HCT116 (cell line): ENCODE measurements at regions not wholly inside any gene's neighbourhood (a gene's known extent, or its start where the extent isn't known, plus 50 kb on each side); places are given as distances from the start of the nearest gene placed in this dataset.

Source experiments
- ATAC-seq: fragments of 200-7000 bp; cut with Tn5 transposase; 2 replicates; pipeline ENCODE4 v1.9.1; 2020; ENCODE audit warnings: mild to moderate bottlenecking, moderate library complexity
- BruUV-seq: library from RNA; stranded (reverse); fragments of 400-500 nt; replicated peaks from 2 replicates; lab custom pipeline; 2021; lab: Mats Ljungman, UMichigan
- CTCF ChIA-PET: fragments of 300-600 bp; sonication (Branson Sonifier 250); formaldehyde crosslinking; loops from one replicate; lab custom pipeline; 2021; ENCODE audit warnings: antibody characterized with exemption; lab: Charles Lee
- POLR2A ChIA-PET: fragments of 300-600, 350-600 bp; sonication (Branson Sonifier 250); formaldehyde crosslinking; loops from one replicate; lab custom pipeline; 2021; ENCODE audit warnings: antibody characterized with exemption; lab: Charles Lee
- RAD21 ChIA-PET, 2 experiments: fragments of 300-600 bp; sonication (Branson Sonifier 250); formaldehyde crosslinking; loops; one replicate each; lab custom pipeline; 2023; ENCODE audit warnings: low total read pairs in 2 of 2; ENCODE audit not compliant: uncharacterized antibody in 2 of 2, unreplicated experiment in 2 of 2, low non-redundant PET in 1 of 2; lab: Charles Lee
- DNase-seq: peaks from one replicate; pipeline ENCODE4 v3.0.0-alpha.2; 2010; ENCODE audit warnings: low read depth, low spot score
- H2AFZ ChIP-seq: fragments of 200-600 bp; shearing (Covaris generic), sonication (generic); 2 replicates; pipeline ENCODE4 v1.6.1; 2017; ENCODE audit warnings: low read depth, mixed run types, mixed read lengths, antibody characterized with exemption, low read length; ENCODE audit not compliant: poor library complexity, severe bottlenecking
- H3K27ac ChIP-seq: 2 replicates; pipeline ENCODE4 v1.5.1; 2012; ENCODE audit warnings: low read depth, low read length
- H3K27me3 ChIP-seq: fragments of 200-600 bp; sonication (generic); 2 replicates; pipeline ENCODE4 v1.6.1; 2016; ENCODE audit warnings: mixed run types, low read length, mixed read lengths; ENCODE audit not compliant: insufficient read depth
- H3K36me3 ChIP-seq, 2 experiments: fragments of 200-500 bp in 1 of 2; fragments of 200-600 bp in 1 of 2; sonication (Bioruptor generic) in 1 of 2; sonication (generic) in 1 of 2; 2 replicates each; pipeline versions ENCODE4 v1.5.1 to v1.6.1; 2014 to 2016; ENCODE audit warnings: low read length in 2 of 2, inconsistent platforms in 1 of 2, mixed read lengths in 1 of 2, mixed run types in 1 of 2; ENCODE audit not compliant: insufficient read depth in 2 of 2, control insufficient read depth in 1 of 2
- H3K4me1 ChIP-seq, 2 experiments: fragments of 200-600 bp in 1 of 2; sonication (generic) in 1 of 2; 2 replicates each; pipeline versions ENCODE4 v1.5.1 to v1.6.1; 2012 to 2017; ENCODE audit warnings: low read length in 2 of 2, inconsistent platforms in 1 of 2, mild to moderate bottlenecking in 1 of 2, mixed read lengths in 1 of 2, mixed run types in 1 of 2, moderate library complexity in 1 of 2; ENCODE audit not compliant: insufficient read depth in 2 of 2, control insufficient read depth in 1 of 2
- H3K4me2 ChIP-seq: fragments of 200-600 bp; sonication (generic); 2 replicates; pipeline ENCODE4 v1.6.1; 2017; ENCODE audit warnings: mixed run types, low read length, mixed read lengths
- H3K4me3 ChIP-seq, 2 experiments: fragments of 200-600 bp in 1 of 2; sonication (generic) in 1 of 2; replicated peaks in 1 of 2; 2 replicates each; pipeline ENCODE4 v1.5.1; 2011 to 2016; ENCODE audit warnings: low read length in 2 of 2, control low read depth in 1 of 2, low read depth in 1 of 2, mild to moderate bottlenecking in 1 of 2, mixed read lengths in 1 of 2, mixed run types in 1 of 2
- H3K79me2 ChIP-seq: fragments of 200-600 bp; sonication (generic); 2 replicates; pipeline ENCODE4 v1.6.1; 2017; ENCODE audit warnings: mild to moderate bottlenecking, mixed run types, low read length, moderate library complexity, mixed read lengths; ENCODE audit not compliant: insufficient read depth
- H3K9ac ChIP-seq: fragments of 200-600 bp; sonication (generic); 2 replicates; pipeline ENCODE4 v1.6.1; 2016; ENCODE audit warnings: low read length, mixed read lengths
- H3K9me2 ChIP-seq: fragments of 200-600 bp; sonication (generic), shearing (Covaris generic); 2 replicates; pipeline ENCODE4 v1.6.1; 2017; ENCODE audit warnings: mixed run types, mild to moderate bottlenecking, moderate library complexity; ENCODE audit not compliant: insufficient read depth
- H3K9me3 ChIP-seq, 2 experiments: fragments of 200-500 bp in 1 of 2; fragments of 200-600 bp in 1 of 2; sonication (Bioruptor generic) in 1 of 2; sonication (generic) in 1 of 2; 2 replicates each; pipeline ENCODE4 v1.6.1; 2014 to 2017; ENCODE audit warnings: low read length in 2 of 2, mixed read lengths in 2 of 2, inconsistent platforms in 1 of 2, low read depth in 1 of 2, mild to moderate bottlenecking in 1 of 2, mixed run types in 1 of 2, moderate library complexity in 1 of 2; ENCODE audit not compliant: control insufficient read depth in 1 of 2, insufficient read depth in 1 of 2
- H4K20me1 ChIP-seq: fragments of 200-600 bp; sonication (generic), shearing (Covaris generic); 2 replicates; pipeline ENCODE4 v1.6.1; 2017; ENCODE audit warnings: mixed run types, mild to moderate bottlenecking, moderate library complexity; ENCODE audit not compliant: insufficient read depth
- RAD21 ChIP-seq: IDR thresholded peaks from 2 replicates; pipeline ENCODE4 v1.6.1; 2012; ENCODE audit warnings: low read depth, mild to moderate bottlenecking
- SP1 ChIP-seq: IDR thresholded peaks from 2 replicates; pipeline ENCODE4 v1.6.1; 2012; ENCODE audit warnings: low read depth
- ZFX ChIP-seq: fragments of 450-650 bp; IDR thresholded peaks from 2 replicates; pipeline ENCODE4 v1.6.1; 2017
- intact Hi-C: fragments of 100-400 bp; cut with micrococcal nuclease; formaldehyde crosslinking; loops from 2 replicates; pipeline ENCODE4 v1.10.0; 2022
- TF ChIP-seq, protein P1 (sequence below): IDR thresholded peaks from 2 replicates; pipeline ENCODE4 v1.6.1; 2012
- TF ChIP-seq, protein P2 (sequence below), 3 experiments: fragments of 200-600 bp in 1 of 3; sonication (generic) in 1 of 3; IDR thresholded peaks in 2 of 3; conservative IDR thresholded peaks in 1 of 3; 2 replicates each; pipeline ENCODE4 v1.5.1; 2012 to 2017; ENCODE audit warnings: low read depth in 2 of 3, low read length in 2 of 3, antibody characterized with exemption in 1 of 3, borderline replicate concordance in 1 of 3, control low read depth in 1 of 3, mild to moderate bottlenecking in 1 of 3, mixed read lengths in 1 of 3, mixed run types in 1 of 3, moderate library complexity in 1 of 3; ENCODE audit not compliant: insufficient read depth in 1 of 3

- H3K9me3 ChIP-seq, result no peaks in the 10 kb centered on the region
- ChIA-PET RAD21 (no interaction called here), CTCF (interaction anchor here (1.3 to 5.8 kb wide), 4 partner anchors 339 to 677 kb away, joined by 5 to 33 read pairs (median 14); no protein-coding TSS in a partner anchor), POLR2A (no interaction called here)
- H4K20me1 ChIP-seq, result no peaks in the 10 kb centered on the region
- H3K27me3 ChIP-seq, result no peaks in the 10 kb centered on the region
- peak overlapping the region; percentile 63 for H2AFZ ChIP-seq
- H3K4me3 ChIP-seq, result no peak overlapping the region
- intact Hi-C loops, result loop anchor here (1.0 to 5.0 kb wide), 4 partner anchors 336 to 676 kb away; no protein-coding TSS in a partner anchor
- peak overlapping the region; percentile 18; the same call in 1 of the 2 replicates for H3K4me2 ChIP-seq
- no peak overlapping the region for H3K27ac ChIP-seq
- no peaks in the 10 kb centered on the region for H3K79me2 ChIP-seq
- H3K9me2 ChIP-seq, result no peaks in the 10 kb centered on the region
- DNase-seq (peak; percentile 15), ATAC-seq (peak; percentile 47; the same call in 1 of the 2 replicates)
- no TSS peak for BruUV-seq
- no peaks in the 10 kb centered on the region for H3K4me1 ChIP-seq
- no peak for TF ChIP-seq ZFX
- no peak for TF ChIP-seq SP1
- TF ChIP-seq, protein P1, sequence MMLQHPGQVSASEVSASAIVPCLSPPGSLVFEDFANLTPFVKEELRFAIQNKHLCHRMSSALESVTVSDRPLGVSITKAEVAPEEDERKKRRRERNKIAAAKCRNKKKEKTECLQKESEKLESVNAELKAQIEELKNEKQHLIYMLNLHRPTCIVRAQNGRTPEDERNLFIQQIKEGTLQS, result no peak
- peak; percentile 69 for TF ChIP-seq RAD21
- TF ChIP-seq, protein P2, sequence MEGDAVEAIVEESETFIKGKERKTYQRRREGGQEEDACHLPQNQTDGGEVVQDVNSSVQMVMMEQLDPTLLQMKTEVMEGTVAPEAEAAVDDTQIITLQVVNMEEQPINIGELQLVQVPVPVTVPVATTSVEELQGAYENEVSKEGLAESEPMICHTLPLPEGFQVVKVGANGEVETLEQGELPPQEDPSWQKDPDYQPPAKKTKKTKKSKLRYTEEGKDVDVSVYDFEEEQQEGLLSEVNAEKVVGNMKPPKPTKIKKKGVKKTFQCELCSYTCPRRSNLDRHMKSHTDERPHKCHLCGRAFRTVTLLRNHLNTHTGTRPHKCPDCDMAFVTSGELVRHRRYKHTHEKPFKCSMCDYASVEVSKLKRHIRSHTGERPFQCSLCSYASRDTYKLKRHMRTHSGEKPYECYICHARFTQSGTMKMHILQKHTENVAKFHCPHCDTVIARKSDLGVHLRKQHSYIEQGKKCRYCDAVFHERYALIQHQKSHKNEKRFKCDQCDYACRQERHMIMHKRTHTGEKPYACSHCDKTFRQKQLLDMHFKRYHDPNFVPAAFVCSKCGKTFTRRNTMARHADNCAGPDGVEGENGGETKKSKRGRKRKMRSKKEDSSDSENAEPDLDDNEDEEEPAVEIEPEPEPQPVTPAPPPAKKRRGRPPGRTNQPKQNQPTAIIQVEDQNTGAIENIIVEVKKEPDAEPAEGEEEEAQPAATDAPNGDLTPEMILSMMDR (IDR thresholded peaks at IDR 0.05 in 2 of 3, conservative IDR thresholded peaks at IDR 0.05 in 1 of 3; ENCODE audit: borderline replicate concordance in 1 of 3, insufficient read depth in 1 of 3, low read depth in 2 of 3, low read length in 2 of 3), result peak; percentile 13 to 42 (median 35); a peak in 4 of 6 replicates
- TF ChIP-seq, all 23 proteins: peak for 2
- no peak overlapping the region for H3K9ac ChIP-seq
- H3K36me3 ChIP-seq, result no peaks in the 10 kb centered on the region
These were observed 77.9 kb upstream of the BMP5 start for GRCh38 chr6:55953335-55953734.
